Upper lobe of left lung (tissue), 4 donors: ENCODE measurements at regions not wholly inside any gene's neighbourhood (a gene's known extent, or its start where the extent isn't known, plus 50 kb on each side); places are given as distances from the start of the nearest gene placed in this dataset.

ENCODE experiments used
- EP300 ChIP-seq, 4 donors: sonication (generic); formaldehyde crosslinking; IDR thresholded peaks; one replicate each; pipeline ENCODE4 v1.5.1; 2017; ENCODE audit warnings: antibody characterized with exemption in 4 of 4, control low read depth in 2 of 4
- POLR2A ChIP-seq, 4 donors: fragments of 450-650 bp; IDR thresholded peaks; one replicate each; pipeline ENCODE4 v1.5.1; 2016 to 2017; ENCODE audit warnings: antibody characterized with exemption in 4 of 4, mild to moderate bottlenecking in 2 of 4
- POLR2AphosphoS5 ChIP-seq, 2 donors: sonication (generic); formaldehyde crosslinking; IDR thresholded peaks; one replicate each; pipeline ENCODE4 v1.5.1; 2017; ENCODE audit warnings: antibody characterized with exemption in 2 of 2
- TF ChIP-seq, protein P1 (sequence below), 6 experiments: fragments of 450-650 bp in 4 of 6; fragments of 200-600 bp in 2 of 6; sonication (generic) in 2 of 6; IDR thresholded peaks; one replicate each; pipeline ENCODE4 v1.5.1; 2016 to 2019; ENCODE audit warnings: antibody characterized with exemption in 6 of 6

DNA sequence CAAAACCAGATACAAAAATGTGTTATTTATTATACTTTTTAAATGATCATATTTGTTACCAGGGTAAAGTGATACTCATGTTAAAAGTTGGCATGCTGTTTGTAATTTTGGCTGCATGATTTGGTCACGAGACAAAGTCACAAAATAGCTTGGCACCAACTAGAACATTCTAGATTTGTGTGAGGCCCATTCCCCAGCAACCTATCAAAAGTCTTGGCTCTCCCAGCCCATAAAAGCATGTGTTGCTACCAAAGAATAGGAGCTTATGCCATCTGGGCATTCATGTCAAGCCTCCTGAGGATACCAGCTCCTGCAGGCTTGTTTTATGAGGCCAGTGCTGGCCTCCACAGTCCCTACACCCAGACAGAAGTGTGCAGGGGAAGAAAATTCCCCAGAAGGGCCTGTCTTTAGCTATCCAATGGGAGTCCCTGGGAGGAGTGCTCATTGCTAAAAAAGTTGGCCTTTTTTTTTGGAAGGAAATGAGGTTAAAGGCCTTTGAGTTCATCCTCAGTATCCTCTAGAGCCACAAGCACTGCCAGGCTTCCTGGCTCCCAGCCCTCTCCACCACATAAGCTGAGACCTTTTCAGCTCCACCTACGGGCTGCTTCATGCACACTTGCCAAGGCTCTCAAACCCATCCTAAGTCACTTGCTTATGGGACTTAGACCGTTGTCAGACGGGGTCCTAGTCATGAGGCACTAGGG, 211.9 kb upstream of the EOLA2 start:
- TF ChIP-seq, protein P1, sequence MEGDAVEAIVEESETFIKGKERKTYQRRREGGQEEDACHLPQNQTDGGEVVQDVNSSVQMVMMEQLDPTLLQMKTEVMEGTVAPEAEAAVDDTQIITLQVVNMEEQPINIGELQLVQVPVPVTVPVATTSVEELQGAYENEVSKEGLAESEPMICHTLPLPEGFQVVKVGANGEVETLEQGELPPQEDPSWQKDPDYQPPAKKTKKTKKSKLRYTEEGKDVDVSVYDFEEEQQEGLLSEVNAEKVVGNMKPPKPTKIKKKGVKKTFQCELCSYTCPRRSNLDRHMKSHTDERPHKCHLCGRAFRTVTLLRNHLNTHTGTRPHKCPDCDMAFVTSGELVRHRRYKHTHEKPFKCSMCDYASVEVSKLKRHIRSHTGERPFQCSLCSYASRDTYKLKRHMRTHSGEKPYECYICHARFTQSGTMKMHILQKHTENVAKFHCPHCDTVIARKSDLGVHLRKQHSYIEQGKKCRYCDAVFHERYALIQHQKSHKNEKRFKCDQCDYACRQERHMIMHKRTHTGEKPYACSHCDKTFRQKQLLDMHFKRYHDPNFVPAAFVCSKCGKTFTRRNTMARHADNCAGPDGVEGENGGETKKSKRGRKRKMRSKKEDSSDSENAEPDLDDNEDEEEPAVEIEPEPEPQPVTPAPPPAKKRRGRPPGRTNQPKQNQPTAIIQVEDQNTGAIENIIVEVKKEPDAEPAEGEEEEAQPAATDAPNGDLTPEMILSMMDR (IDR thresholded peaks at IDR 0.05), result no peak
- no peak for TF ChIP-seq EP300 (IDR thresholded peaks at IDR 0.05)
- TF ChIP-seq POLR2A (IDR thresholded peaks at IDR 0.05), result no peak
- TF ChIP-seq POLR2AphosphoS5 (IDR thresholded peaks at IDR 0.05), result no peak
